Mucosa of descending colon (tissue), 3 donors: ENCODE measurements at regions not wholly inside any gene's neighbourhood (a gene's known extent, or its start where the extent isn't known, plus 50 kb on each side); places are given as distances from the start of the nearest gene placed in this dataset.
A peak's percentile ranks its signal among the peaks of the same experiment; 100 is the strongest.

ENCODE experiments used
- ATAC-seq: fragments of 200-7000 bp; cut with Tn5 transposase; one replicate; pipeline ENCODE4 v1.9.1; 2020; ENCODE audit warnings: mild to moderate bottlenecking, moderate library complexity
- DNase-seq, 3 donors: peaks; one replicate each; pipeline ENCODE4 v3.0.0-alpha.2; 2020
- H3K36me3 ChIP-seq: fragments of 200-600 bp; one replicate; pipeline ENCODE4 v1.8.0; 2021; ENCODE audit warnings: low read depth, mild to moderate bottlenecking
- H3K4me1 ChIP-seq: fragments of 200-600 bp; one replicate; pipeline ENCODE4 v1.8.0; 2021; ENCODE audit warnings: low read depth, mild to moderate bottlenecking
- H3K4me3 ChIP-seq: fragments of 200-600 bp; one replicate; pipeline ENCODE4 v1.8.0; 2021; ENCODE audit warnings: mild to moderate bottlenecking
- H3K9me3 ChIP-seq: fragments of 200-600 bp; one replicate; pipeline ENCODE4 v1.8.0; 2021; ENCODE audit warnings: mild to moderate bottlenecking
- CTCF ChIP-seq: fragments of 200-600 bp; IDR thresholded peaks from one replicate; pipeline ENCODE4 v1.8.0; 2022; ENCODE audit warnings: antibody characterized with exemption, mild to moderate bottlenecking
- intact Hi-C, 2 donors: fragments of 100-400 bp; cut with DNase I in 1 of 2; cut with micrococcal nuclease in 1 of 2; formaldehyde crosslinking; loops; one replicate each; pipeline versions ENCODE4 v1.11.0 to v1.11.1; 2022; cut with DNase I, micrococcal nuclease
- donor health status: DM: no; HTN: no; CAD: no; lungs with moderate emphysema.
- donor health status: DM: no; HTN: no; CAD: no.
- donor health status: DM: no; HTN: yes; CAD: no.

GRCh38 chr18:61719671-61720070 lies 173.1 kb downstream of the RNF152 start:
- no peak for TF ChIP-seq CTCF
- Histone ChIP-seq H3K36me3 (no peaks in the 10 kb centered on the region), H3K4me1 (peaks cover 4% of the 10 kb centered on the region), H3K9me3 (no peaks in the 10 kb centered on the region), H3K4me3 (no peak overlapping the region)
- DNase-seq (no peak), ATAC-seq (no peak)
- intact Hi-C loops = no loop called here

DNA sequence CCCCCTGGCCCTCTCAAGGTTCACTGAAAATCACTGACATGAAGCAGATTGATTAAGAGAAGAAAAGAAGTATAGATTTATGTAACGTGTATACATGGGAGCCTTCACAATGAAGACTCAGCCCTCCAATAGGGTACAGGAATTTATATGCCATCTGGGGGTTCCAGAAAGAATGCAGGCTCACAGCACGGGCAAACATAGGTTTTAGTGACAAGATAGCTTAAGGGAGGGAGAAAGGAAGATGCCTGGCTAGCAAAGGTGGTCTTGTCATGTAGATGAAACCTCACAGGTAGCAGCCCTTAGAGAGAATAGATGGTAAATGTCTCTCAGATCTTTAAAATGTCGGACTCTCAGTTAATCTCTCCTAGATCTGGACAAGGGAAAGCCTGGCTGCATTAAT lies 173.9 kb downstream of the RNF152 start:
- TF ChIP-seq CTCF = no peak
- DNase-seq (no peak), ATAC-seq (no peak)
- no peak overlapping the region for H3K4me3 ChIP-seq
- intact Hi-C loops = no loop called here
- no peaks in the 10 kb centered on the region for H3K36me3 ChIP-seq
- H3K4me1 ChIP-seq = peaks cover 12% of the 10 kb centered on the region
- no peaks in the 10 kb centered on the region for H3K9me3 ChIP-seq

DNA sequence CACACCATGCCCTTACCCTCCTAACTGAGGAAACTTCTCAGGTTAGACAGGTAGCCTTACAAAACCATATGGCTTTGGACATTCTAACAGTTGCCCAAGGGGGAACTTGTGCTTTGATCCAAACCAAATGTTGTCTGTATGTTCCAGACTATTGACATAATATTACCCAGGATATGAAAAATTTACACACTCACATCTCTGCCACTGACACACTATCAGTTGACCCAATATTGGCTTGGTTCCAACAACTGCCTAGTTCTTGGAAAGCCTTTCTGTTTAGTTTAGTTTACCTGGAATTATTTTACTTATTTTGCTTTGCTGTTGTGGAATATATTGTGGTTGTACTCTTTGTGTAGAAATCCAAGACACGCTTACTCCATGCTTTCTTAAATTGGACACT lies 178.4 kb downstream of the RNF152 start:
- Histone ChIP-seq H3K4me3 (no peak overlapping the region), H3K4me1 (peaks cover 19% of the 10 kb centered on the region), H3K9me3 (no peaks in the 10 kb centered on the region), H3K36me3 (no peaks in the 10 kb centered on the region)
- no peak for ATAC-seq
- TF ChIP-seq CTCF = no peak
- DNase-seq = no peak
- intact Hi-C loops = no loop called here

DNA sequence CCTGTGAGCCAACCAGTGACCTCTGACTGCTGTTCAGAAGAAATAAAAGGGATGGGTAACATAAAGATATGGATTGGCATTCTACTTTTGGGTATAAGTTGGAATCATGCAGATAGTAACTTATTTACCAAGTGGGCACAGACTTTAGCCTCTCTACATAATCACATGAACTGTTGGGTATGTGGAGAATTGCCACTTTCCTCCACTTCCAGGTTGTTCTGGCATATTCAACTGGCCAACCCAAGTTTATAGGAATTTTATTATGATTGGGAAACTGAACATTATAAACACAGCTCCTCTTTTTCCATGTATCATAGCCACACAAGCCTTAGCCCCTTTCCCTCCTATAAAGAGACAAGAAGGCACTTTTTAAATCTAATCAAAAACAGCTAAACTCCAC lies 179.3 kb downstream of the RNF152 start:
- TF ChIP-seq CTCF = no peak
- Histone ChIP-seq H3K4me3 (no peak overlapping the region), H3K36me3 (no peaks in the 10 kb centered on the region), H3K9me3 (no peaks in the 10 kb centered on the region), H3K4me1 (peaks cover 19% of the 10 kb centered on the region)
- intact Hi-C loops = no loop called here
- peak; percentile 82 for ATAC-seq
- DNase-seq = peak in 1 of 3 donors; percentile 72

GRCh38 chr18:61710082-61710620 lies 182.7 kb downstream of the RNF152 start:
- ATAC-seq = peak; percentile 68
- intact Hi-C loops = no loop called here
- Histone ChIP-seq H3K4me3 (no peak overlapping the region), H3K4me1 (peaks cover 19% of the 10 kb centered on the region), H3K36me3 (no peaks in the 10 kb centered on the region), H3K9me3 (no peaks in the 10 kb centered on the region)
- no peak for TF ChIP-seq CTCF
- peak in 1 of 3 donors; percentile 64 for DNase-seq
